NB4 (cell line): ENCODE measurements at regions not wholly inside any gene's neighbourhood (a gene's known extent, or its start where the extent isn't known, plus 50 kb on each side); places are given as distances from the start of the nearest gene placed in this dataset.

ENCODE experiments used
- CTCF ChIP-seq: IDR thresholded peaks from one replicate; pipeline ENCODE4 v1.5.1; 2012; ENCODE audit warnings: low read depth, low read length
- MAX ChIP-seq: IDR thresholded peaks from 2 replicates; pipeline ENCODE4 v1.6.1; 2011; ENCODE audit warnings: low read depth, low read length
- MYC ChIP-seq: IDR thresholded peaks from 2 replicates; pipeline ENCODE4 v1.6.1; 2011; ENCODE audit warnings: low read depth, low read length
- POLR2A ChIP-seq: IDR thresholded peaks from 2 replicates; pipeline ENCODE4 v1.6.1; 2011; ENCODE audit warnings: mild to moderate bottlenecking; ENCODE audit not compliant: insufficient read length; ENCODE audit errors: extremely low read depth

- TF ChIP-seq CTCF, result no peak
- TF ChIP-seq POLR2A, result no peak
- TF ChIP-seq MAX, result no peak
- TF ChIP-seq MYC, result no peak
These were observed 83.7 kb downstream of the BOD1 start for GRCh38 chr5:173532689-173533250.
